OCI-LY1 (cell line): ENCODE measurements at regions not wholly inside any gene's neighbourhood (a gene's known extent, or its start where the extent isn't known, plus 50 kb on each side); places are given as distances from the start of the nearest gene placed in this dataset.

ENCODE experiments used
- H2AFZ ChIP-seq: fragments of 200-600 bp; sonication (generic), shearing (Covaris generic); 2 replicates; pipeline ENCODE4 v1.6.0; 2014; ENCODE audit warnings: antibody characterized with exemption, mild to moderate bottlenecking, low read length
- H3F3A ChIP-seq: fragments of 200-600 bp; sonication (generic), shearing (Covaris generic); 2 replicates; pipeline ENCODE4 v1.6.0; 2014; ENCODE audit warnings: mild to moderate bottlenecking, antibody characterized with exemption, low read length, moderate library complexity; ENCODE audit not compliant: insufficient read depth
- H3K27ac ChIP-seq: fragments of 200-600 bp; sonication (generic); 2 replicates; pipeline ENCODE4 v1.5.1; 2014; ENCODE audit warnings: low read length, mixed run types, mild to moderate bottlenecking, low read depth; ENCODE audit not compliant: poor library complexity, severe bottlenecking
- H3K27me3 ChIP-seq: fragments of 200-600 bp; sonication (generic); 2 replicates; pipeline ENCODE4 v1.6.0; 2014; ENCODE audit warnings: antibody characterized with exemption, mild to moderate bottlenecking, low read length, moderate library complexity; ENCODE audit not compliant: insufficient read depth
- H3K36me3 ChIP-seq: fragments of 200-600 bp; sonication (generic); 2 replicates; pipeline ENCODE4 v1.6.1; 2014; ENCODE audit warnings: mild to moderate bottlenecking, antibody characterized with exemption, low read length, moderate library complexity, mixed read lengths; ENCODE audit not compliant: insufficient read depth
- H3K4me1 ChIP-seq: fragments of 200-600 bp; sonication (generic); 2 replicates; pipeline ENCODE4 v1.5.1; 2014; ENCODE audit warnings: mild to moderate bottlenecking, low read length, moderate library complexity; ENCODE audit not compliant: insufficient read depth, severe bottlenecking
- H3K4me2 ChIP-seq: fragments of 200-600 bp; sonication (generic), shearing (Covaris generic); 2 replicates; pipeline ENCODE4 v1.6.1; 2014; ENCODE audit warnings: low read length
- H3K4me3 ChIP-seq: fragments of 200-600 bp; sonication (generic); 2 replicates; pipeline ENCODE4 v1.5.1; 2014; ENCODE audit warnings: low read length, low read depth, mild to moderate bottlenecking, mixed read lengths; ENCODE audit not compliant: poor library complexity, severe bottlenecking
- H3K79me2 ChIP-seq: fragments of 200-600 bp; shearing (Covaris generic); 2 replicates; pipeline ENCODE4 v1.6.1; 2016; ENCODE audit warnings: mixed run types, low read length, mixed read lengths; ENCODE audit not compliant: insufficient read depth
- H3K9ac ChIP-seq: fragments of 200-600 bp; sonication (generic), shearing (Covaris generic); 2 replicates; pipeline ENCODE4 v1.6.1; 2014; ENCODE audit warnings: mild to moderate bottlenecking, low read length, mixed read lengths
- H3K9me2 ChIP-seq: fragments of 200-600 bp; sonication (generic), shearing (Covaris generic); 2 replicates; pipeline ENCODE4 v1.6.1; 2014; ENCODE audit warnings: low read depth, mild to moderate bottlenecking, low read length, mixed read lengths
- H3K9me3 ChIP-seq: fragments of 200-600 bp; shearing (Covaris generic); 2 replicates; pipeline ENCODE4 v1.6.1; 2014; ENCODE audit warnings: low read length, mixed read lengths
- H4K20me1 ChIP-seq: fragments of 200-600 bp; sonication (generic), shearing (Covaris generic); 2 replicates; pipeline ENCODE4 v1.6.0; 2016; ENCODE audit warnings: mild to moderate bottlenecking, low read length; ENCODE audit not compliant: insufficient read depth
- CTCF ChIP-seq: fragments of 200-600 bp; sonication (generic), shearing (Covaris generic); IDR thresholded peaks from 2 replicates; pipeline ENCODE4 v1.5.1; 2017; ENCODE audit warnings: mild to moderate bottlenecking, antibody characterized with exemption, low read length, moderate library complexity, mixed read lengths
- EZH2 ChIP-seq: fragments of 200-600 bp; sonication (generic), shearing (Covaris generic); IDR thresholded peaks from 2 replicates; pipeline ENCODE4 v1.8.0; 2017; ENCODE audit warnings: borderline replicate concordance, mixed run types, mild to moderate bottlenecking, antibody characterized with exemption, low read length, moderate library complexity, mixed read lengths

GRCh38 chr3:150049317-150049716 is 78.6 kb upstream of the PFN2 start:
- Histone ChIP-seq H4K20me1 (no peaks in the 10 kb centered on the region), H3F3A (no peaks in the 10 kb centered on the region), H3K36me3 (no peaks in the 10 kb centered on the region), H3K27me3 (no peaks in the 10 kb centered on the region), H3K9me3 (no peaks in the 10 kb centered on the region), H3K79me2 (no peaks in the 10 kb centered on the region), H3K4me1 (no peaks in the 10 kb centered on the region), H3K9me2 (no peaks in the 10 kb centered on the region), H3K4me2 (no peak overlapping the region), H3K27ac (no peak overlapping the region), H3K9ac (no peak overlapping the region), H2AFZ (no peak overlapping the region), H3K4me3 (no peak overlapping the region)
- TF ChIP-seq EZH2 (no peak), CTCF (no peak)

GRCh38 chr3:150041877-150042276 is 71.2 kb upstream of the PFN2 start:
- Histone ChIP-seq H3K27me3 (no peaks in the 10 kb centered on the region), H3K4me2 (no peak overlapping the region), H3K9me3 (no peaks in the 10 kb centered on the region), H4K20me1 (no peaks in the 10 kb centered on the region), H3K9me2 (no peaks in the 10 kb centered on the region), H3F3A (no peaks in the 10 kb centered on the region), H2AFZ (no peak overlapping the region), H3K36me3 (no peaks in the 10 kb centered on the region), H3K4me3 (no peak overlapping the region), H3K9ac (no peak overlapping the region), H3K4me1 (no peaks in the 10 kb centered on the region), H3K79me2 (no peaks in the 10 kb centered on the region), H3K27ac (no peak overlapping the region)
- TF ChIP-seq CTCF (no peak), EZH2 (no peak)

- Histone ChIP-seq H2AFZ (no peak overlapping the region), H4K20me1 (no peaks in the 10 kb centered on the region), H3K27ac (no peak overlapping the region), H3K36me3 (no peaks in the 10 kb centered on the region), H3K79me2 (no peaks in the 10 kb centered on the region), H3K4me2 (no peak overlapping the region), H3K9me3 (no peaks in the 10 kb centered on the region), H3K9ac (no peak overlapping the region), H3F3A (no peaks in the 10 kb centered on the region), H3K4me3 (no peak overlapping the region), H3K4me1 (no peaks in the 10 kb centered on the region), H3K27me3 (no peaks in the 10 kb centered on the region), H3K9me2 (no peaks in the 10 kb centered on the region)
- TF ChIP-seq CTCF, result no peak
- TF ChIP-seq EZH2, result no peak
Observed at GRCh38 chr3:150040097-150040496, 69.4 kb upstream of the PFN2 start.
